HG03442 (cell line): ENCODE measurements at regions not wholly inside any gene's neighbourhood (a gene's known extent, or its start where the extent isn't known, plus 50 kb on each side); places are given as distances from the start of the nearest gene placed in this dataset.
A peak's percentile ranks its signal among the peaks of the same experiment; 100 is the strongest.

ENCODE experiments used
- ATAC-seq: cut with Tn5 transposase; IDR thresholded peaks from one replicate; pipeline ENCODE4 v1.9.1; 2021; ENCODE audit warnings: mild to moderate bottlenecking, moderate library complexity; ENCODE audit not compliant: unreplicated experiment

DNA sequence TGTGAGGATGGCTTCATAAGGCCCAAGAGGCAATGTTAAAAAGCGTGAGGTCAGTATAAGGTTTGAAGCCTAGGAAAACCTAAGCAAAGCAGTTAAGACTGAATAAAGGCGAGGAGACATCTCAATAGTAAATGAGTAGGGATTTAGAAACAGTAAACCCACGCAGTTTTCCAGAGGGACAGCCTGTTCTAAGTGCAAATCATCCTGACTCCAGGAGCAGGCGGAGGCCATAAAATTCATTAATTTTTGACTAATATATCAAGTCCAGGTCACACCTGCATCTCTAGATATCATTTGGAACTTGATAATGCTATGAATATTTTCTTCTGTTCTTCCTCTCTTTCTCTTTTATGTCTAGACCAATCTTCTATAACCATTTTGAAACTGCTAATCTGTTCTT lies 597.0 kb upstream of the RGS18 start:
- no peak for ATAC-seq

DNA sequence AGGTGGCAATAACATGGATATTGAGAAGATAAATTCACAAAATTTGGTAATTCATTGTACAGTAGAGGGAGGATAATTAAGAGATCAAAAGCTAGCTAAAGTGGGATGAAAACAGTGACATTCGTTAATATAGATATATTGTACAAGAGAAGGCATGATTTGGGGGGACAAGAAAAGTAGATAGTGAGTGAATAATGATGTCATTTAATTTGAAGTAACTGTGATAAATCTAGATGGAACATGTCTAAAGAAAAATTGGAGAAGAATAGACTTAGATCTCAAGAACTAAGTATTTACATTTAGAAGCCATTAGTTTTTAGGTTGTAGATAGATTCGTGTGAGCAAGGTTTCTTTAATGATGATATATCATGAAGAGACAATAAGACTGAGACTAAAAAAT lies 594.0 kb upstream of the RGS18 start:
- ATAC-seq: no peak

DNA sequence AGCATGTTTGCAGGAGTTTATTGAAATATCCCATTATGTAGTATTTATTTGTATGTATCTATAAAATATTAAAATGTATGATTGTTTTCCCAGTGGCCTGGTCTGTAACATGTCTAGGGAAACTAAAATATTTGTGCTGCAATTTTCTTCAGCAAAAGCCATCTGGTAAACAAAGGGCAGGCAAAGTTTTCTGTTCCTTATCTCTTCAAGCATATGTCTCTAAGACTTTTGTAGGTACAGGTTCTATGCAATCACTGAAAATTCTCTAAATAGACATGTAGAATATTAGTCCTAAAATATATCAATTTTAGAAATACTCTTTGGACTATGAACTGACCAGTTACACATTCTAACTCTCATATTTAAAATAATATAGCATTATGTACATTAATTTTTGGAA lies 585.8 kb upstream of the RGS18 start:
- no peak for ATAC-seq

GRCh38 chr1:191575180-191575579 lies 583.1 kb upstream of the RGS18 start:
- no peak for ATAC-seq

GRCh38 chr1:191575746-191576145 lies 582.5 kb upstream of the RGS18 start:
- ATAC-seq: no peak

DNA sequence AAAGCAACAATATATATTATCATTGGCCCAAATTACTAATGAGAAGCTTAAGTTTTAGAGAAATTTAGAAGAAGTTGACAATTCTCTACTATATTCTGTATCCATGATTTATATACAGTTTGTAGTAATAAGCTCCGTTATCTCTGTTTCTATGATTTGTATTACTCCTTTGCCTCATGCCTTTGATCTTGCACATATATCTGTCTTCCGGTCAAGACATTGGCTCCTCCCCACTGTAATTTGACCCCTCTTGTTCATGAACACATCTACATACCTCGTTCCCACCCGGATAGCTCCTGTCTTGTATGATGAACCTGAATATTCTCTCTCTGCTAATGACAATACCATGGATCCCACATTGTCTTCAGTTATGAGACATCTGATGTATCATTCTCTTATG lies 581.0 kb upstream of the RGS18 start:
- no peak for ATAC-seq

DNA sequence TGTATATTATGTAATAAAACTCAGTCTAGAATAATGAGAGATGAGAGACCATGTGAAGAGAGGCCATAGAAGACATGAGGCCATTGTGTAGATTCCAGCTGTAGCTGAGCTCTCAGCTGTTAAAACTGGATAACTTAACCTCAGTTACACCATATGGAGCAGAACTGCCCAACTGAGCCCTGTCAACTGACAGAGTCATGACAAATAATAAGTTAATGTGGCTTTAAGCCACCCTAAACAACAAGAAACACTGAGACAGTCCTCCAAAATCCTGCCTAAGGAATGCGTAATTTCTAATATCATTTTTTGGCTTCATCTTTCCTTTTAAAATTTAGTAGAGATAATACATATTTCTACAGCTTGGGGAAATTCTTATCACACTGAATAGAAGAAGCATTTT lies 580.0 kb upstream of the RGS18 start:
- no peak for ATAC-seq

- no peak for ATAC-seq
Measured at GRCh38 chr1:191579019-191579418, 579.2 kb upstream of the RGS18 start.

DNA sequence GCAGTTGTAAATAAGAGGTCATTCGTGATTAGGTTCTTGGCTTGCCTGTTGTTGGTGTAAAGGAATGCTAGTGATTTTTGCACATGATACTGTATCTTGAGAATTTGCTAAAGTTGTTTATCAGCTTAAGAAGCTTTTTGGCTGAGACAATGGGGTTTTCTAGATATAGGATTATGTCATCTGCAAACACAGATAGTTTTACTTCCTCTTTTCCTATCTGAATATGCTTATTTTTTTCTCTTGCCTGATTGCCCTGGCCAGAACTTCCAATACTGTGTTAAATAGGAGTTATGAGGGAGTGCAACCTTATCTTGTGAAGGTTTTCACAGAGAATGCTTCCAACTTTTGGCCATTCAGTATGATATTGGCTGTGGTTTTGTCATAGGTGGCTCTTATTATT lies 576.1 kb upstream of the RGS18 start:
- ATAC-seq: peak; percentile 88

DNA sequence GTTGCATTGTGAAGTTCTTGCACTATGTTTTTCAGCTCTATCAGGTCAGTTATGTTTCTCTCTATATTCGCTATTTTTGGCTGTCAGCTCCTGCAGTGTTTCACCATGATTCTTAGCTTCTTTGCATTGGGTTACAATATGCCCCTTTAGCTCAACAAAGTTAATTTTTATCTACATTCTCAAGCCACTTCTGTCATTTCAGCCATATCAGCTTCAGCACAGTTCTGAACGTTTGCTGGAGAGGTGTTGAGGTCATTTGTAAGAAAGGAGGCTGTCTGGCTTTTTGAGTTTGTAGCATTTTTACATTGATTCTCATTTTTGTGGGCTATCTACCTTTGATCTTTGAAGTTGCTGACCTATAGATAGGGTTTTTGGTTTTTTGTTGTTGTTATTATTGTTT lies 573.2 kb upstream of the RGS18 start:
- no peak for ATAC-seq

DNA sequence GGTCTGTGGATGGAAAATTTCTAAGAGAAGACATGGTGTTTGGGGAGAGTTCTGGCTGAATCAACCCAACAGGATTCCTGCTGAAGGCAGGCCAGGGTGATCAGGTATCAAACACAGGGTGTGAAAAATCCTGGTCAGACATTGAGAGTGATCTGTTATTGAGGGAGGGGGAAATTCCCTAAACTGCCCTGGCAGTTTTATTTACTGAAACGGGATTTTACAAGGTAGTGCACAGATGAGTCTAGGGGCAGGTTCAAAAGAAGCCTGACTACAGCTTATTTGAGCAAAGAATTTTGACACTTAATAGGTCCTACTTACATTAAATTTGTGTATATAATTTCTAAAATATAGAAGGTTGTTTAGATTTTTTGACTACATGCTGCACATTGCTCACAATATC lies 569.4 kb upstream of the RGS18 start:
- no peak for ATAC-seq

DNA sequence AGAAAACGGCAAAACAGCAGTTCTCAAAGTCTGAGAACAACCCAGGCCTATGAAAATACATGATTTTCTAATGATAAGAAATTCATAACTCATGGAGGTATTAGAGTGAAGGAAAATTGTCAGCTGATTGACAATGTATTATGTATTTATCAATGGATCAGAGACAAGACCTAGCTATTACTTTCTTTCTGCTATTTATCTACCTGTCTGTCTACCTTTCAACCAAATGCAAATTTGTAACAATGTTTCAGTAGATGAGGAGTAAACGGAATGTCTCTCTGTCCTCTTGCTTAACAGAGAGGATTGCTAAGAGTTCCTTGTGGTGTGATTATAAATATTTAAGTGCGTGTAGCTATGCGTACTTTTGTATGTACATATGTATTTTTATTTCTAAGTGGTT lies 568.7 kb upstream of the RGS18 start:
- ATAC-seq: no peak

- no peak for ATAC-seq
Measured at GRCh38 chr1:191590578-191590977, 567.7 kb upstream of the RGS18 start.

DNA sequence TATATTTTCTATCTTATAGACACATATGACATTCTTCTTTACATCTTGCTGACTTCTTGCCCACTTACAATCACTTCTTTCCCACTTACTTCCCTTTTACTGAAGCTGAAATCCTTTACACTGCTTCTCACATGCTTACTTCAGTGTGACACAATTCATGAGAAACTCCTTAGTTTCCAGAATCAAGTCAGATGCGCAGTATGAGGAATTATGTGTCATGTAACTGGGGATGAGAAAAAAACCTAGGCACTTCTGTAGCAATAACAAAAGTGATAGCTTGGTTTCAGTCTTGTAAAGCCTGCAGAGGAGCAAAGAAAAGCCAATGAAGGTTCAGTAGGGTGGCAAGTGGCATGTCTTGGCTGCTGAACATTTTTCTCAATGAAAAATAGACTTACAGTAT lies 566.2 kb upstream of the RGS18 start:
- no peak for ATAC-seq

DNA sequence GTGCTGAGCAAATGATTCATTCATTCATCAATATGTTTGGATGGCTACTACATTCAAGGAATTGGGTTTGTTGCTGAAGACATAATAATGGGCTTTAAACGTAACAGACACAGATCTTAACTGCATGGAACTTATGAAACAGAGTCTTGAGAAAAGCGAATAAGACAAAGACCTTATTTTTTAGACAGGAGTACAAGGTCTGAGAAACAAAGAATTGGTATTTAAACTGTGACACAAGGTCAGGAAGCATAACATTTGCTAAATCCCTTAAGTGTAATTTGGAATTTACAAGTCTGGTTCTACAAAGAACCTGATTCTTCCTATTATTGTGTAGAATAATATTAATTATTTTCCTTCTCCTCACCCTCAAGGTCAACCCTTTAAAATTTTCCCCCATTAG lies 565.4 kb upstream of the RGS18 start:
- no peak for ATAC-seq

DNA sequence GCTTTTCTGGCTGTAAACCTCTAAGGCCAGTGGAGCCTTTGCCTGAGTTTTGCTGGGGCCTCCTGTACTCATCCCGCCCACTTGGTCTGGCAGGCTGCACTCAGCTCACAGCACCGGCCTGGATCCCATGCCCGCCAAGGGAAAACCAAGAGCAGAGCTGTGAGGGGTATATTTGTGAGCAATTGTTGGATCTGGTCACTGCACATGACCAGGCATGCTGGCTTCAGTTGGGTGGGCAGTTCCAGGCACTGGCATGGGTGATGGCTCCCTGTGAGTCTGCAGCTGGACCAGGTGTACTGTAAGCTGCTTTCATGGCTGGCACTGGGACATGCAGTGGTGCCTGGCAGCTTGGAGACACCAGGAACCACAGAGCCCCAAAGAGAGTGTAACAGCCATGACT lies 563.1 kb upstream of the RGS18 start:
- no peak for ATAC-seq

DNA sequence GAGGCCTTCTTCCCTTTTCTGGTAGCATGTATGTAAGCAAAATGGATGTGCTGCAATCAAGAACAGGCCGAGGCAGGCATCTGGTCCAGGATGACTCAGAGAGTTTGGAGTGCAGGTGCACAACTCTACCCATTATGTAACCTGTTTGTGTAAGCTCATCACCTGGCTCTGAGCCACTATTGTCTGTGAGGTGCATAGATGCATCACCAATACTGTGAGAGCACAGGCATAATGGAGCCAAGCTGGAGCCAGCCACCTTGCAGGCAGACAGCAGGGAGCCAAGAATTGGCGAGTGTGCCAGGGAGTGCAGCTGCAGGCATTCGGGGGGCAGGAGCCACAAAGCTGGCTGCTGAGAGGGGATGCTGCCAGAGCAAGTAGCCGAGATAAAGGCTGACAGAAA lies 549.9 kb upstream of the RGS18 start:
- ATAC-seq: no peak

DNA sequence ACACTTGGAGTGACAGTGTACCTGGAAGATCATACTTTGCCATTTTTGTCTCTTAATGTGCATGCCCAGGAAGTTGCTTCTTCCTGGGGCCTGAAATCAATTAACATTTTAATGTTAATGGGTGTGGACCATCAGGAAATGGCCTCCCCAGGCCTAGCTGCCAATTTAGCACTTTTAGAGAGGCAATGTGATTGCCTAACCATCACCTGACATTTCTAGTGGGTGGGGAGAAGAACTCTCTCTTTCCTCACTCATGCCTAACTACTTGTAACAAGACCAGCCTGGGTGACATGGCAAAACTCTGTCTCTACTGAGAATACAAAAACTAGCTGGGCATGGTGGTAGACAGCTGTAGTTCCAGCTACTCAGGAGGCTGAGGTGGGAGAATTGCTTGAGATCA lies 549.0 kb upstream of the RGS18 start:
- ATAC-seq: no peak

DNA sequence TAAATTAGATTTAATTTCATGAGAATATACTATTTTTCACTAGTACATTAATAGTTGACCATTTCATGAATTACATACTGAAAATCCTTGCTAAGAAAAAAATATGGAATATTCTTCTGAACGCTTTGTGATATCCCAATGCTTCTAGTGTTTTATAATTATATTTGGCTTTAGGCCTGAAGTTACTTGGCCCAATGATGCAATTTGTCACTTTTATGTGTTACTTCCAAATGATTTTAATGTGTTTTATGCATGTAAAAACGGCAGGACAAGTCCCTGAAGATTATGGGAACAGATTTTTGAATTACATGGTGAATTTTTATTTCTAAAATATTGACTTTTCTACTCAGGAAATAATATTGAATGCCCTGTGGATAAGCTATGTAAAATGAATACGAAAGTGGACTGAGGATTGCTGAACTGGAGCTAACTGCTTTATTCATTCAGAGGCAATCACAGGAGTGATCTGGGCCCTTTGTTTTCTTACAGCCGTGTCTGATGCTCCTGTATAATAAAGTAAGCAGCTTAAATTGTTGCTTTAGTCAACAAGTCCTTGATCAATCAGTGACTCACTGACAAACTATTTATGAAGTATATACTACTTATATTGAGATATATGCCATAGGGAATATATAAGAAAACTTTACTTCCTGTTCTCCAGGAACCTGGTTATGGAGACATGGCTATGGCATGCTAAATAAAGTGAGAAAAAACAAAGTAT lies 543.0 kb upstream of the RGS18 start:
- ATAC-seq: no peak

- ATAC-seq: no peak
Measured at GRCh38 chr1:191618181-191618580, 540.1 kb upstream of the RGS18 start.

DNA sequence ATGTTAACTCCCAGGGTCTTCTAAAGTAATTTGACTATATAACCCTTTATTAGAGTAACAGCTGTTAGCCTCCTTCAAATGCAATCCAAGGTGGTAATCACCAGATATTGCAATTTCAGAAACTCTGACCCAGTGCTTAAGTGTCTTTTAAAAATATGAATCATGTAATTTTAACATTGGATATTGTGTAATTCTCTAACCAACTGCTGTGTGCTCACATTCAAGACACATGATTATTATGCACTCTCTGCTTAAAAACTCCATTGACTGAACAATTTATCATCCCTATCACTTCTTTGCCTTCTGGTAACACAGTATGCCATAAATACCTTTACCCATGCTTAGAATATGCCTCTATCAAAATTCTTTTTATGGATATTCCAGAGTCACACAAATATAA lies 537.4 kb upstream of the RGS18 start:
- ATAC-seq: no peak

GRCh38 chr1:191624044-191624443 lies 534.2 kb upstream of the RGS18 start:
- no peak for ATAC-seq

DNA sequence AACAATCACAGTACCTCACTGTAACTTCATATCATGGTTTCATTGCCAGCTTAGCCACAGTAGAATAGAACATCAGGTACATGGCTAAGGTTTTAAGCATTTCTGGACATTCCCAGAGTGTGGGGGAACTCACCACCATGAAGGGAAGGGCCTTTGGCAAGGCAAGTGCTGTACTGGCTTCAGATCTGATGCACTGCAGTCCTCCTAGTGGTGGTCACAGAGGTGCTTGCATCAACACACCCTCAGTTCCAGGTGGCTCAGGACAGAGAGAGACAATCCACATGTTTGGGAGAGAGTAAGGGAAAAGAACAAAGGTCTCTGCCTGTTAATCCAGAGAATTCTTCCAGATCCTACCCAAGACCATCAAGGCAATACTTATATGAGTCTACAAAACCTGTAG lies 528.4 kb upstream of the RGS18 start:
- ATAC-seq: no peak
